Iris pigment epithelial cell (primary cell): ENCODE measurements at regions not wholly inside any gene's neighbourhood (a gene's known extent, or its start where the extent isn't known, plus 50 kb on each side); places are given as distances from the start of the nearest gene placed in this dataset.
A peak's percentile ranks its signal among the peaks of the same experiment; 100 is the strongest.

Experiments used
- DNase-seq: peaks from one replicate; pipeline ENCODE4 v3.0.0-alpha.2; 2011; ENCODE audit warnings: low read depth

DNA sequence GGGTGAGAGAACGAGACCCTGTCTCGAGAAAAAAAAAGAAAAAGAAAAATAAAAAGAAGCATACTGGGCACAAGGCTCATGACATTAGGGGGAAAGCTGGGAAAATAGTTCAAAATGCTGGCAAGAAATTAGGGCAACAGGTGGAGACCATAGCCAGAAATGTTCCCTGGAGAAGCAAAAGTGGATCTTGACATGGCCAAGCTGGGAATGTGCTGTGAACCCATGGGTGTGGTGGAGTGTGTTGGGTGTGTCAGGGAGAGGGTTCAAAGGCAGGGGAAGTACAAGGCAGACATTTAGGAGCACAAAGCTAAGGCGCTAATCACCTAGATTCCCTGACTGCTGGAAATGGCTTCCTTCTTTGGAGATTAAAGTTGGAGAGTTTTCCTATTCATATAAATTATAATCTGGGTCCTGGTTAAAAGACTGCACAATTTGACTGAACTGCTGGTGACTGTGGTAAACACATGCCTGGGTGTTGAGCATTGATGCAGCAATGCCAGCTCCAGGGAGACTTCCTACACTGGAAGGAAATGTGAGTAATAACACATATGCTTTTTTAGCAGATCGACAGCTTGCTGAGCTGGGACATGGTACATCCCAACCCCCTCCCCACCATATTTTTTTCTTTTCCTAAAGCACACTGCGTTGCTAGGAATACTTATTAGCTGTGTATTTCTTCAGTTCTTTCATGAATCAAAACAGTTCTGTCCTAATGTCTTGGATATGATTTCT, 70.1 kb upstream of the ARHGAP21 start:
- peak; percentile 47 for DNase-seq

GRCh38 chr10:24792638-24793037, 69.0 kb upstream of the ARHGAP21 start:
- no peak for DNase-seq

GRCh38 chr10:24791084-24791726, 67.5 kb upstream of the ARHGAP21 start:
- DNase-seq: no peak

GRCh38 chr10:24790599-24790998, 66.9 kb upstream of the ARHGAP21 start:
- no peak for DNase-seq

- no peak for DNase-seq
Observed at GRCh38 chr10:24790073-24790472, 66.4 kb upstream of the ARHGAP21 start.

GRCh38 chr10:24784923-24785322, 61.2 kb upstream of the ARHGAP21 start:
- peak; percentile 35 for DNase-seq

DNA sequence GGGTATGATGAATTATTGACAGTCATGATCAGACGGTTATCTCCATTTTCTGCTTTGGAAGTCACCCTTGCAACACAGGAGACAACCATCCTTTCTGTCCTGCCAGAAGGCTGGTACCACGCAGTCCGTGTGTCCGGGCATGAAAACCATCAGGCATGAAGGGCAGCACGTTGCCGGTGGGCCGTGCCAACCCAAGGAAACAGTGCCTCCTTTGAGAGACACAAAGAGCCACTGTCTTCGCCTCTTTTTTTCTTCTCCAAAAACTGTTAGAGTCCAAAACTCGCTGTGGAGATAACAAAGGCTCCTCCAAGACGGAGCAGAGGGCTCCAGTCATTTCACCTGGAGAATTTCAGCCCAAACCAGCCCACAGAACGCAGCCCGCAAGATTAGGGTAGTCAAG, 60.4 kb upstream of the ARHGAP21 start:
- no peak for DNase-seq

GRCh38 chr10:24783504-24783903, 59.8 kb upstream of the ARHGAP21 start:
- DNase-seq: no peak

GRCh38 chr10:24779737-24780136, 56.0 kb upstream of the ARHGAP21 start:
- no peak for DNase-seq

GRCh38 chr10:24778298-24778697, 54.6 kb upstream of the ARHGAP21 start:
- no peak for DNase-seq

- no peak for DNase-seq
Observed at GRCh38 chr10:24777196-24777595, 53.5 kb upstream of the ARHGAP21 start.

DNA sequence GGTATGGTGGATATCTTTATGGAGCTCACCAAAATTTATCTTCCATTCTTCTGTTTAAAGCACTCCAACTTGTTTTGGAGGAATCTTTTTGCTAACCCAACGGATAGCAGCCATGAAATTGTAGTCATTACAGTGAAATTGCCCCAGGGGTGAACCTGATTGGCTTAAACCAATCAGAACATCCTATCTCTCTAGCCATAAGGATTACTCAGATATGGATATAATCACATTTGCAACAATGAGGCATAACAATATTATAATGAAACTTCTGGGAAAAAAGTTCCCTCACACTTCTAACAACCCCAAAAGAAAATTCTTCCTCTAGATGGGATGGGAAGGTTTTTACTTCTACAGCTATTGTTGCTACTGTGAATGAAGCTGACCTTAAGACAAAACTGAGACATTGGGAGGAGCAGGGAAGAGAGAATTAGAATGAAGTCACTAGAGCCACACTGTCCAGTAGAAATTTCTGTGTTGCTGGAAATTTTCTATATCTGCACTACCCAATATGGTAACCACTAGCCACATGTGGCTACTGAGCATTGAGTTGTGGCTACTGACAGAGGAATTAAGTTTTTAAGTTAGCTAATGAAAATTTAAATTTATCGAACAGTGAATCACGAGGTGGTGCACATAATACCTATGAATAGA, 50.4 kb upstream of the ARHGAP21 start:
- no peak for DNase-seq
